CD4-positive, alpha-beta T cell (primary cell): ENCODE measurements at regions not wholly inside any gene's neighbourhood (a gene's known extent, or its start where the extent isn't known, plus 50 kb on each side); places are given as distances from the start of the nearest gene placed in this dataset.

Experiments used
- ATAC-seq: fragments of 200-7000 bp; cut with Tn5 transposase; one replicate; pipeline ENCODE4 v1.10.0; 2022; ENCODE audit warnings: mild to moderate bottlenecking; ENCODE audit not compliant: poor library complexity
- CTCF ChIA-PET: fragments of 350-600 bp; sonication (Branson Sonifier 250); formaldehyde crosslinking; loops from one replicate; lab custom pipeline; 2021; ENCODE audit warnings: antibody characterized with exemption, inconsistent platforms; lab: Charles Lee
- POLR2A ChIA-PET: fragments of 350-600 bp; sonication (Branson Sonifier 250); formaldehyde crosslinking; loops from one replicate; lab custom pipeline; 2021; ENCODE audit warnings: antibody characterized with exemption, inconsistent platforms; lab: Charles Lee
- DNase-seq, 14 experiments: peaks; one replicate each; pipeline ENCODE4 v3.0.0-alpha.2; 2013 to 2020; ENCODE audit warnings: mixed read lengths in 2 of 14
- H3K27ac ChIP-seq, 2 donors: one replicate each; pipeline versions ENCODE4 v1.5.1 to v1.7.0; 2013; ENCODE audit warnings: low read length in 2 of 2, low read depth in 1 of 2, mild to moderate bottlenecking in 1 of 2
- H3K27me3 ChIP-seq, 2 experiments: 1 replicate in 1 of 2; 2 replicates in 1 of 2; pipeline versions ENCODE4 v1.6.1 to v1.7.0; 2013; ENCODE audit warnings: low read length in 2 of 2, control low read depth in 1 of 2, mild to moderate bottlenecking in 1 of 2, moderate library complexity in 1 of 2; ENCODE audit not compliant: insufficient read depth in 2 of 2, control insufficient read depth in 1 of 2
- H3K36me3 ChIP-seq: one replicate; pipeline ENCODE4 v1.6.1; 2013; ENCODE audit warnings: low read length, control low read depth; ENCODE audit not compliant: insufficient read depth
- H3K4me1 ChIP-seq: one replicate; pipeline ENCODE4 v1.6.1; 2013; ENCODE audit warnings: low read length, control low read depth; ENCODE audit not compliant: insufficient read depth
- H3K4me3 ChIP-seq: one replicate; pipeline ENCODE4 v1.5.1; 2013; ENCODE audit warnings: mild to moderate bottlenecking, low read length, moderate library complexity
- H3K9me3 ChIP-seq, 2 experiments: 1 replicate in 1 of 2; 2 replicates in 1 of 2; pipeline versions ENCODE4 v1.6.1 to v1.7.0; 2013; ENCODE audit warnings: low read length in 2 of 2, mild to moderate bottlenecking in 2 of 2, control low read depth in 1 of 2, moderate library complexity in 1 of 2; ENCODE audit not compliant: control insufficient read depth in 1 of 2, insufficient read depth in 1 of 2
- H3K27ac Mint-ChIP-seq: one replicate; pipeline ENCODE4 v1.8.0; 2020; ENCODE audit warnings: mixed read lengths
- H3K27me3 Mint-ChIP-seq: one replicate; pipeline ENCODE4 v1.8.0; 2021; ENCODE audit warnings: mixed read lengths
- H3K36me3 Mint-ChIP-seq: one replicate; pipeline ENCODE4 v1.8.0; 2021; ENCODE audit warnings: low read depth, mixed read lengths
- H3K4me1 Mint-ChIP-seq: one replicate; pipeline ENCODE4 v1.8.0; 2021; ENCODE audit warnings: low read depth, mixed read lengths
- H3K4me3 Mint-ChIP-seq: one replicate; pipeline ENCODE4 v1.8.0; 2020; ENCODE audit warnings: mild to moderate bottlenecking, mixed read lengths
- H3K9me3 Mint-ChIP-seq: one replicate; pipeline ENCODE4 v1.8.0; 2020; ENCODE audit warnings: mixed read lengths
- intact Hi-C, 2 experiments: fragments of 100-400 bp; cut with DNase I in 1 of 2; cut with micrococcal nuclease in 1 of 2; formaldehyde crosslinking; loops; one replicate each; pipeline versions ENCODE4 v1.15.1 to v1.9.0; 2023 to 2025; cut with DNase I, micrococcal nuclease
- TF ChIP-seq, protein P1 (sequence below): fragments of 200-600 bp; IDR thresholded peaks from one replicate; pipeline ENCODE4 v1.8.0; 2022; ENCODE audit warnings: antibody characterized with exemption, mild to moderate bottlenecking

DNA sequence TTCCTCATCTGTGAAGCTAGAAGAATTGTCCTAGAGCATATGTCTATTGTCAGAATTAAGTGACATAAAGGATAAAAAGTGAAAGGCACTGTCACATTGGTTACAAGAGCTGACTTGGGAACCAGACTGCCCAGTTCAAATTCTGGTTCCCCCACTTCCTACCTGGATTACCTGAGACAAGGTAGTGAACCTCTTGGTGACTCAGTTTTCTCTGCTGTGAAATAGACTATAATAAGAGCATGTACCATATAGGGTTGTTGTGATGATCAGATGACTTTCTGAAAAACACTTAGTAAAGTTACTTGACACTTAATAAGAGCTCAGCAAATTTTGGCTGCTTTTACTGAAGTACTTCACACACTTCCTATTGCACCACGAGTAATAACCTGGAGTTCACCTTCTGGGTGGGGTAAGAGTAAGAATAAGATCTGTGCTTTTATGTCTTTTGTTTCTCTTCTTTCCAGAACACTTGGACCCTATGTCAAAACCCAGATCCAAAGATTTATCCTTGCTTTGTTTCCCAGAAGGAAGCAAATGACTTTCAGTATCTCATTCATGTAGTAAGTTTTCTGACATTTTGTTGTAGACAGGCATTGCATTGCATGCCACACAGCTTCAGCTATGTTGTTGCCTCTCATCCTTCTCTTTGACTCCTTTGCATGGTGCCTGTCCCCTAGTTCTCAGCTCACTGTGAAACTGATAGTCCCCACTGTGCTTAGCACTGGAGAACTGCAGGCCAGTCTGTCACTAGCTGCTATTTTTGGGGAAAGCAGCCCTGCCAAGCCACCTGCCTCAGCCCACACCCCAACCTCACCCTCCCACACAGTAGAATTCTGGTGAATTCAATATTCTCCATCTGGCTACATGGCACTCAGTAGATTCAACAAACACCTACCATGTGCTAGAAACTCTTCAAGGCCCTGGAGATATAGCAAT lies 121.8 kb upstream of the POU2AF2 start:
- no peaks in the 10 kb centered on the region for H3K36me3 ChIP-seq
- no peak overlapping the region for H3K27ac ChIP-seq
- TF ChIP-seq, protein P1, sequence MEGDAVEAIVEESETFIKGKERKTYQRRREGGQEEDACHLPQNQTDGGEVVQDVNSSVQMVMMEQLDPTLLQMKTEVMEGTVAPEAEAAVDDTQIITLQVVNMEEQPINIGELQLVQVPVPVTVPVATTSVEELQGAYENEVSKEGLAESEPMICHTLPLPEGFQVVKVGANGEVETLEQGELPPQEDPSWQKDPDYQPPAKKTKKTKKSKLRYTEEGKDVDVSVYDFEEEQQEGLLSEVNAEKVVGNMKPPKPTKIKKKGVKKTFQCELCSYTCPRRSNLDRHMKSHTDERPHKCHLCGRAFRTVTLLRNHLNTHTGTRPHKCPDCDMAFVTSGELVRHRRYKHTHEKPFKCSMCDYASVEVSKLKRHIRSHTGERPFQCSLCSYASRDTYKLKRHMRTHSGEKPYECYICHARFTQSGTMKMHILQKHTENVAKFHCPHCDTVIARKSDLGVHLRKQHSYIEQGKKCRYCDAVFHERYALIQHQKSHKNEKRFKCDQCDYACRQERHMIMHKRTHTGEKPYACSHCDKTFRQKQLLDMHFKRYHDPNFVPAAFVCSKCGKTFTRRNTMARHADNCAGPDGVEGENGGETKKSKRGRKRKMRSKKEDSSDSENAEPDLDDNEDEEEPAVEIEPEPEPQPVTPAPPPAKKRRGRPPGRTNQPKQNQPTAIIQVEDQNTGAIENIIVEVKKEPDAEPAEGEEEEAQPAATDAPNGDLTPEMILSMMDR = no peak
- H3K4me1 Mint-ChIP-seq = no peaks in the 10 kb centered on the region
- H3K36me3 Mint-ChIP-seq = no peaks in the 10 kb centered on the region
- H3K4me3 Mint-ChIP-seq = no peak overlapping the region
- ChIA-PET CTCF (no interaction called here), POLR2A (no interaction called here)
- intact Hi-C loops = no loop called here
- H3K27me3 ChIP-seq = peaks cover 0 to 2% of the 10 kb centered on the region in 2 experiments
- no peaks in the 10 kb centered on the region for H3K27me3 Mint-ChIP-seq
- ATAC-seq (no peak), DNase-seq (no peak)
- H3K4me1 ChIP-seq = no peaks in the 10 kb centered on the region
- H3K4me3 ChIP-seq = no peak overlapping the region
- H3K27ac Mint-ChIP-seq = no peak overlapping the region
- H3K9me3 ChIP-seq = no peaks in the 10 kb centered on the region
- no peaks in the 10 kb centered on the region for H3K9me3 Mint-ChIP-seq

DNA sequence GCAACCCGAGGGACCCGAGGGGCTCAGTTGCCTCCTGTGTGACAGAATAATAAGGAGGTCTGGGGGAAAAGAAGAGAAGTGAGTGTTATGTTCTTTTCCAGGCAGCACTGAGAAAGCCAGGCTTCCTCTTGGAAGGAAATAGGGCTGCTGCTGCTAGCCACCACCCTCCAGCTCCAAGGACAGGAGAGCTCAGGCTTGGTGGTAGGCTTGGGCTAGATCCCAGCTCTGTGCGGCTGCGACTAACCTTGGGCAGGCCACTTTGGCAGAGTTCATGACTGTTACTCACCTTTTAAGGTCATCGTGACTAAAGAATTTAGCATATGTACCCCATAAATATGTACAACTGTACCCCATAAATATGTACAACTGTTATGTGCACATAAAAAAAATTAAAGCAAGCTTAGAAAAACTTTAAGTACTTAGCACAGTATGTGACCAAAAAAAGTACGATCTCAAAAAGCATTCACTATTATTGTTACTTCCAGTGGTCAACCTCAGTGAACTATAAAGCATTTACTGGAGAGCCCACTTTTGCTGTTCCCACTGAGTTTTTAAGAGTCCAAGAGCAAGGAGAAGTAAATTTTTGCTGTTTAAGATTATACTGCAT lies 124.7 kb upstream of the POU2AF2 start:
- peaks cover 0 to 2% of the 10 kb centered on the region in 2 experiments for H3K27me3 ChIP-seq
- CTCF ChIA-PET = no interaction called here
- H3K27ac ChIP-seq = no peak overlapping the region
- ATAC-seq (no peak), DNase-seq (no peak)
- Mint-ChIP-seq H3K36me3 (no peaks in the 10 kb centered on the region), H3K27me3 (no peaks in the 10 kb centered on the region), H3K27ac (no peak overlapping the region), H3K9me3 (no peaks in the 10 kb centered on the region), H3K4me3 (no peak overlapping the region), H3K4me1 (no peaks in the 10 kb centered on the region)
- H3K4me3 ChIP-seq = no peak overlapping the region
- H3K4me1 ChIP-seq = no peaks in the 10 kb centered on the region
- TF ChIP-seq, protein P1 = no peak
- POLR2A ChIA-PET = no interaction called here
- H3K9me3 ChIP-seq = no peaks in the 10 kb centered on the region
- H3K36me3 ChIP-seq = no peaks in the 10 kb centered on the region
- intact Hi-C loops = no loop called here

DNA sequence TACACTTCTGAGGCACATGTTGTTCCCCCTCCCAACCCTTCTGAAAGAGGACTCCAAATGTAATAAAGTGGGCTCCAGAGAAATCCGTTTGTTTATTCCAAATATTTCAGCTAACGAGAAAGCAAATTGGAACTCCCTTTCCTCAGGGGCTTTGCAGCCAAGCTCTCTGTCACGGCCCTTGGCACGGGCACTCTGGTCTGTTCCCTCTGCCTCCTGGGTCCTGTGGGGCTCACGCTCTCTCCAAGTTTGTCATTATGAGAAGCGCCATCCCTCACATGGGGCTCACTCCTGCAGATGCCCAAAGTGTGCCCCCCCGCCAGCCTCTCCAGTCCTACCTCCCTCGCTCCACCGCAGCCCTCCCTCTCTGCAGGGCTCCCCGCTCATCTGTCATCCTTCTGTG lies 125.4 kb upstream of the POU2AF2 start:
- ATAC-seq = no peak
- Histone ChIP-seq H3K27ac (no peak overlapping the region), H3K9me3 (no peaks in the 10 kb centered on the region), H3K4me3 (no peak overlapping the region), H3K36me3 (no peaks in the 10 kb centered on the region), H3K4me1 (no peaks in the 10 kb centered on the region), H3K27me3 (peaks cover 0 to 2% of the 10 kb centered on the region in 2 experiments)
- intact Hi-C loops = no loop called here
- CTCF ChIA-PET = no interaction called here
- Mint-ChIP-seq H3K9me3 (no peaks in the 10 kb centered on the region), H3K36me3 (no peaks in the 10 kb centered on the region), H3K4me3 (no peak overlapping the region), H3K27ac (no peak overlapping the region), H3K27me3 (no peaks in the 10 kb centered on the region), H3K4me1 (no peaks in the 10 kb centered on the region)
- POLR2A ChIA-PET = no interaction called here
- DNase-seq = no peak
- TF ChIP-seq, protein P1 = no peak
